GM18951 (cell line): ENCODE measurements at regions not wholly inside any gene's neighbourhood (a gene's known extent, or its start where the extent isn't known, plus 50 kb on each side); places are given as distances from the start of the nearest gene placed in this dataset.

Experiments used
- POLR2A ChIP-seq: IDR thresholded peaks from 4 replicates; pipeline ENCODE4 v1.6.1; 2011; ENCODE audit warnings: mild to moderate bottlenecking; ENCODE audit not compliant: insufficient read length, insufficient read depth; ENCODE audit errors: extremely low read depth
- in situ Hi-C: fragments of 300-500 bp; cut with MboI; formaldehyde crosslinking; loops from one replicate; pipeline ENCODE4 v1.12.0; 2022; ENCODE audit warnings: low sequenced_read_pairs, mixed read lengths, inconsistent platforms; ENCODE audit not compliant: unreplicated experiment

GRCh38 chr10:9613338-9614075 is 1404.2 kb upstream of the CELF2 start:
- no peak for TF ChIP-seq POLR2A
- in situ Hi-C loops = no loop called here

- in situ Hi-C loops = no loop called here
- TF ChIP-seq POLR2A = no peak
These were observed 1402.5 kb upstream of the CELF2 start for GRCh38 chr10:9615189-9615588.

GRCh38 chr10:9621216-9621615 is 1396.5 kb upstream of the CELF2 start:
- in situ Hi-C loops = no loop called here
- no peak for TF ChIP-seq POLR2A

- in situ Hi-C loops = no loop called here
- TF ChIP-seq POLR2A = no peak
These were observed 1392.4 kb upstream of the CELF2 start for GRCh38 chr10:9625304-9625703.

- no peak for TF ChIP-seq POLR2A
- in situ Hi-C loops = no loop called here
These were observed 1383.2 kb upstream of the CELF2 start for GRCh38 chr10:9634466-9634865.

- in situ Hi-C loops = no loop called here
These were observed 1382.0 kb upstream of the CELF2 start for GRCh38 chr10:9635691-9636090.

GRCh38 chr10:9636216-9636615 is 1381.5 kb upstream of the CELF2 start:
- in situ Hi-C loops = no loop called here
- no peak for TF ChIP-seq POLR2A

More at GRCh38 chr10:9635691-9636090, 1382.0 kb upstream of the CELF2 start:
- TF ChIP-seq POLR2A = no peak

GRCh38 chr10:9643782-9644181 is 1373.9 kb upstream of the CELF2 start:
- in situ Hi-C loops = no loop called here
- no peak for TF ChIP-seq POLR2A

GRCh38 chr10:9645404-9645803 is 1372.3 kb upstream of the CELF2 start:
- no peak for TF ChIP-seq POLR2A
- in situ Hi-C loops = no loop called here

GRCh38 chr10:9645928-9646600 is 1371.6 kb upstream of the CELF2 start:
- no peak for TF ChIP-seq POLR2A
- in situ Hi-C loops = no loop called here

GRCh38 chr10:9654261-9654660 is 1363.4 kb upstream of the CELF2 start:
- in situ Hi-C loops = no loop called here
- no peak for TF ChIP-seq POLR2A

- TF ChIP-seq POLR2A = no peak
- in situ Hi-C loops = no loop called here
These were observed 1361.3 kb upstream of the CELF2 start for GRCh38 chr10:9656386-9656785.

GRCh38 chr10:9656996-9657395 is 1360.7 kb upstream of the CELF2 start:
- in situ Hi-C loops = no loop called here
- no peak for TF ChIP-seq POLR2A

GRCh38 chr10:9657530-9657929 is 1360.1 kb upstream of the CELF2 start:
- in situ Hi-C loops = no loop called here
- no peak for TF ChIP-seq POLR2A
